Caco-2 (cell line): ENCODE measurements at regions not wholly inside any gene's neighbourhood (a gene's known extent, or its start where the extent isn't known, plus 50 kb on each side); places are given as distances from the start of the nearest gene placed in this dataset.

Source experiments
- BruUV-seq: library from RNA; stranded (reverse); fragments of 400-500 nt; replicated peaks from 2 replicates; lab custom pipeline; 2021; lab: Mats Ljungman, UMichigan
- CTCF ChIA-PET: fragments of 300-600 bp; sonication (Branson Sonifier 250); formaldehyde crosslinking; loops from one replicate; lab custom pipeline; 2022; ENCODE audit warnings: antibody characterized with exemption; lab: Charles Lee
- POLR2A ChIA-PET: fragments of 300-600 bp; sonication (Branson Sonifier 250); formaldehyde crosslinking; loops from one replicate; lab custom pipeline; 2022; ENCODE audit warnings: antibody characterized with exemption; lab: Charles Lee
- DNase-seq, 2 experiments: peaks; one replicate each; pipeline versions ENCODE4 v3.0.0 to v3.0.0-alpha.2; 2020 to 2022
- H3K27me3 ChIP-seq: replicated peaks from 2 replicates; pipeline ENCODE4 v1.6.0; 2011; ENCODE audit warnings: low read length; ENCODE audit not compliant: control insufficient read depth, insufficient read depth
- H3K36me3 ChIP-seq: 2 replicates; pipeline ENCODE4 v1.5.1; 2011; ENCODE audit warnings: low read length; ENCODE audit not compliant: control insufficient read depth, insufficient read depth
- H3K4me1 ChIP-seq: fragments of 250-450 bp; sonication (Bioruptor Pico); 2 replicates; pipeline ENCODE4 v1.5.1; 2020; ENCODE audit warnings: mild to moderate bottlenecking
- H3K4me3 ChIP-seq: 2 replicates; pipeline ENCODE4 v1.5.1; 2011; ENCODE audit warnings: low read depth, mild to moderate bottlenecking, control low read depth, low read length
- H3K9me3 ChIP-seq: fragments of 250-450 bp; sonication (Bioruptor Pico); 2 replicates; pipeline ENCODE4 v1.5.1; 2020; ENCODE audit warnings: mild to moderate bottlenecking, moderate library complexity
- H3K27ac Mint-ChIP-seq: one replicate; pipeline ENCODE4 v1.8.0; 2022; ENCODE audit warnings: mixed read lengths; ENCODE audit not compliant: unreplicated experiment
- H3K27me3 Mint-ChIP-seq: one replicate; pipeline ENCODE4 v1.8.0; 2022; ENCODE audit warnings: mixed read lengths; ENCODE audit not compliant: insufficient read depth, unreplicated experiment
- H3K36me3 Mint-ChIP-seq: one replicate; pipeline ENCODE4 v1.8.0; 2022; ENCODE audit warnings: mild to moderate bottlenecking, mixed read lengths; ENCODE audit not compliant: insufficient read depth, unreplicated experiment
- H3K4me1 Mint-ChIP-seq: one replicate; pipeline ENCODE4 v1.8.0; 2022; ENCODE audit warnings: low read depth, mixed read lengths; ENCODE audit not compliant: unreplicated experiment
- H3K4me3 Mint-ChIP-seq: one replicate; pipeline ENCODE4 v1.8.0; 2022; ENCODE audit warnings: mild to moderate bottlenecking, moderate library complexity, mixed read lengths; ENCODE audit not compliant: unreplicated experiment
- H3K9me3 Mint-ChIP-seq: one replicate; pipeline ENCODE4 v1.8.0; 2022; ENCODE audit warnings: mixed read lengths; ENCODE audit not compliant: unreplicated experiment
- CTCF ChIP-seq, 2 experiments: fragments of 200-600 bp in 1 of 2; IDR thresholded peaks; 1 replicate in 1 of 2; 2 replicates in 1 of 2; pipeline versions ENCODE4 v1.5.1 to v1.8.0; 2011 to 2022; ENCODE audit warnings: antibody characterized with exemption in 1 of 2, control low read depth in 1 of 2, inconsistent platforms in 1 of 2, low read depth in 1 of 2, low read length in 1 of 2, mild to moderate bottlenecking in 1 of 2, moderate library complexity in 1 of 2; ENCODE audit not compliant: insufficient read depth in 1 of 2, severe bottlenecking in 1 of 2, unreplicated experiment in 1 of 2
- intact Hi-C: fragments of 100-400 bp; cut with micrococcal nuclease; formaldehyde crosslinking; loops from one replicate; pipeline ENCODE4 v1.10.0; 2022; ENCODE audit not compliant: unreplicated experiment

- no peak for TF ChIP-seq CTCF (IDR thresholded peaks at IDR 0.05; ENCODE audit: insufficient read depth in 1 of 2, low read depth in 1 of 2, low read length in 1 of 2, severe bottlenecking in 1 of 2, unreplicated experiment in 1 of 2)
- Mint-ChIP-seq H3K27me3 (peaks cover 5% of the 10 kb centered on the region), H3K36me3 (no peaks in the 10 kb centered on the region), H3K4me3 (no peak overlapping the region), H3K4me1 (no peaks in the 10 kb centered on the region), H3K27ac (no peak overlapping the region), H3K9me3 (no peaks in the 10 kb centered on the region)
- no peak for DNase-seq
- no peaks in the 10 kb centered on the region for H3K27me3 ChIP-seq
- H3K9me3 ChIP-seq, result no peaks in the 10 kb centered on the region
- CTCF ChIA-PET, result no interaction called here
- no peaks in the 10 kb centered on the region for H3K4me1 ChIP-seq
- intact Hi-C loops, result no loop called here
- POLR2A ChIA-PET, result no interaction called here
- no TSS peak for BruUV-seq
- H3K4me3 ChIP-seq, result no peak overlapping the region
- H3K36me3 ChIP-seq, result no peaks in the 10 kb centered on the region
These were observed 337.7 kb downstream of the TPBG start for GRCh38 chr6:82701341-82701740.

GRCh38 chr6:82702574-82702973 is 339.0 kb downstream of the TPBG start:
- Mint-ChIP-seq H3K4me1 (no peaks in the 10 kb centered on the region), H3K4me3 (no peak overlapping the region), H3K27me3 (peaks cover 5% of the 10 kb centered on the region), H3K27ac (no peak overlapping the region), H3K9me3 (no peaks in the 10 kb centered on the region), H3K36me3 (no peaks in the 10 kb centered on the region)
- no peaks in the 10 kb centered on the region for H3K27me3 ChIP-seq
- no peaks in the 10 kb centered on the region for H3K36me3 ChIP-seq
- no peaks in the 10 kb centered on the region for H3K9me3 ChIP-seq
- intact Hi-C loops, result no loop called here
- CTCF ChIA-PET, result no interaction called here
- no peaks in the 10 kb centered on the region for H3K4me1 ChIP-seq
- no peak for TF ChIP-seq CTCF (IDR thresholded peaks at IDR 0.05; ENCODE audit: insufficient read depth in 1 of 2, low read depth in 1 of 2, low read length in 1 of 2, severe bottlenecking in 1 of 2, unreplicated experiment in 1 of 2)
- no peak for DNase-seq
- BruUV-seq, result no TSS peak
- no peak overlapping the region for H3K4me3 ChIP-seq
- POLR2A ChIA-PET, result no interaction called here

- Mint-ChIP-seq H3K36me3 (no peaks in the 10 kb centered on the region), H3K27me3 (peaks cover 5% of the 10 kb centered on the region), H3K4me1 (no peaks in the 10 kb centered on the region), H3K4me3 (no peak overlapping the region), H3K9me3 (no peaks in the 10 kb centered on the region), H3K27ac (no peak overlapping the region)
- CTCF ChIA-PET, result no interaction called here
- Histone ChIP-seq H3K4me1 (no peaks in the 10 kb centered on the region), H3K4me3 (no peak overlapping the region), H3K36me3 (no peaks in the 10 kb centered on the region), H3K9me3 (no peaks in the 10 kb centered on the region), H3K27me3 (no peaks in the 10 kb centered on the region)
- POLR2A ChIA-PET, result no interaction called here
- intact Hi-C loops, result no loop called here
- TF ChIP-seq CTCF (IDR thresholded peaks at IDR 0.05; ENCODE audit: insufficient read depth in 1 of 2, low read depth in 1 of 2, low read length in 1 of 2, severe bottlenecking in 1 of 2, unreplicated experiment in 1 of 2), result no peak
- no TSS peak for BruUV-seq
- no peak for DNase-seq
These were observed 339.6 kb downstream of the TPBG start for GRCh38 chr6:82703230-82703629.
